ENCODE measurements at regions not wholly inside any gene's neighbourhood (a gene's known extent, or its start where the extent isn't known, plus 50 kb on each side); places are given as distances from the start of the nearest gene placed in this dataset.
A peak's percentile ranks its signal among the peaks of the same experiment; 100 is the strongest.

DNA sequence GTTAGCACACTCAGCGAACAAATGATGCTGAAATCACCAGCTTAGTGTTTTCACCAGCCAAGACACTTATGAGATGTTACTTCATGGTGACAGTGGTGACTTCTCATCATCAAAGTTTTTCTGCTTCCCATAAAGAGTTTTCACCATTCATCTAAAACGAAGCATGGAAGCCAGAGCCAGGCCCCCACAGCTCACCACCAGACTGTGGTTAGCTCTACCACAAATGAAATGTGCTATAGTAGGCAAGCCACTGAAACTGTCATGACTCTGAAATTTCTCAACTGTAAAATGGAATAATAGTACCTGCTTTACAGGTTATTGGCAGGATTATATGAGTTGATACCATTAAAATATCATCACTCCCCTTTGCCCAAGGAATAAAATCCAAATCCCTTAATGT, 56.4 kb upstream of the HHIP start:
- TF ChIP-seq, protein P1, sequence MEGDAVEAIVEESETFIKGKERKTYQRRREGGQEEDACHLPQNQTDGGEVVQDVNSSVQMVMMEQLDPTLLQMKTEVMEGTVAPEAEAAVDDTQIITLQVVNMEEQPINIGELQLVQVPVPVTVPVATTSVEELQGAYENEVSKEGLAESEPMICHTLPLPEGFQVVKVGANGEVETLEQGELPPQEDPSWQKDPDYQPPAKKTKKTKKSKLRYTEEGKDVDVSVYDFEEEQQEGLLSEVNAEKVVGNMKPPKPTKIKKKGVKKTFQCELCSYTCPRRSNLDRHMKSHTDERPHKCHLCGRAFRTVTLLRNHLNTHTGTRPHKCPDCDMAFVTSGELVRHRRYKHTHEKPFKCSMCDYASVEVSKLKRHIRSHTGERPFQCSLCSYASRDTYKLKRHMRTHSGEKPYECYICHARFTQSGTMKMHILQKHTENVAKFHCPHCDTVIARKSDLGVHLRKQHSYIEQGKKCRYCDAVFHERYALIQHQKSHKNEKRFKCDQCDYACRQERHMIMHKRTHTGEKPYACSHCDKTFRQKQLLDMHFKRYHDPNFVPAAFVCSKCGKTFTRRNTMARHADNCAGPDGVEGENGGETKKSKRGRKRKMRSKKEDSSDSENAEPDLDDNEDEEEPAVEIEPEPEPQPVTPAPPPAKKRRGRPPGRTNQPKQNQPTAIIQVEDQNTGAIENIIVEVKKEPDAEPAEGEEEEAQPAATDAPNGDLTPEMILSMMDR (IDR thresholded peaks at IDR 0.05; ENCODE audit: insufficient read depth, low read depth, low read length) = no peak
- DNase-seq (ENCODE audit: low read depth) = no peak

DNA sequence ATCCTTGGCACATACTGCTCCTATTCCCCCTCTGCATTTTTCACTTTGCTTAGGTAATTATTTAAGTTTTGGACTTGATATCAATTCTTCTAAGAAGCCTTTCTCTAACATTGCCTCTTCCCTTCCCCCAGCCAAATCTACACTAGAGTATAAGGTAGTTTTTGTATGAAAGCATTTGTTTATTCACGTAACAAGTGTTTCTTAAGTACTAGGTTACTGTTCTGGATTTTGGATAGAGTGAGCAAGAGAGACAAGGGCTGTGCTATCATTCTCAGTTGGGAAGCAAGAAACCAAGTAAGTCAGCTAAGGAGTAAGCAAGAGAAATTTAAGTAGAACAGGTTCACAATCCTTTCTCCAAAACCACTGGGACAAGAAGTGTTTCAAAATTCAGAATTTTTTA, 55.9 kb upstream of the HHIP start:
- no peak for DNase-seq (ENCODE audit: low read depth)
- TF ChIP-seq, protein P1 (IDR thresholded peaks at IDR 0.05; ENCODE audit: insufficient read depth, low read depth, low read length) = no peak

More for the DNA sequence above, 56.4 kb upstream of the HHIP start:
- H3K4me3 ChIP-seq (ENCODE audit: low read depth, low read length) = no peak overlapping the region

DNA sequence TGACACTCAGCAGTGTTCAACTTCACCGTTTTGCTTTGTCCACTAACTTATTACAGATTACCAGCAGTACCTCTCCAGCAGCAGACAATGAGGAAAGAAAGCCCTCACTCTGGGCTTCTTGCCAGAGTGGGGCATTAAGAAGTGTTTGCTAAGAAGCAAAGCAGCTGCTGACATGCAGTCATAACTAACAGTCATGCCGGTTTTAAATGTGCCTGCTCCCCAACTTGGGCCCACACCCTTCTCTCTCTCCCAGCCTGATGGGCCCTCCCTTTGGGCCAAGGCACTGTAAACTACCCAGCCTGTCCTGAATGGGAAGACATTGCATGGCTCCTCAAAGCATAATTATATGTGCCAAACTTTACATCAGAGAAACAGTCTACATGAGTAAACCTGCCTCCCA, 54.6 kb upstream of the HHIP start:
- H3K4me3 ChIP-seq (ENCODE audit: low read depth, low read length) = no peak overlapping the region
- DNase-seq (ENCODE audit: low read depth) = peak; percentile 88
- TF ChIP-seq, protein P1 (IDR thresholded peaks at IDR 0.05; ENCODE audit: insufficient read depth, low read depth, low read length) = no peak

More for the DNA sequence above, 55.9 kb upstream of the HHIP start:
- no peak overlapping the region for H3K4me3 ChIP-seq (ENCODE audit: low read depth, low read length)

DNA sequence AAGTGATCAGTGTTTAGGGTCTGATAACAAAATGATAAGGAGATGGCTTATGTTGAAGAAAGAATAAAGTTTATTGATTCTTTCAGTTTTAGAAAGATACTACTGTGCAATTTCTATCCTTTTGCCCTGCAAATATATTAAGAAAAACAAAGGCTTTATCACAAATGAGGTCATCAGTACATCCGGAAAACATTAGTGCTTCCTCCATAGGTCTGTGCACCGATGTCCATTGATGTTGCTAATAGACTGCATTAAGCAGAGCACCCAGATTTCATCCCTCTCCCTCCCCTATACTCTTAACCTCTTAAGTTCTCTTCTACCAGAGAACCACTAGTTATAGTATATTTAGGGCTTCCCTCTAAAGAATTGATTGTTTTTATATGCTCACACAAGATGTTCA, 53.7 kb upstream of the HHIP start:
- TF ChIP-seq, protein P1 (IDR thresholded peaks at IDR 0.05; ENCODE audit: insufficient read depth, low read depth, low read length) = no peak
- DNase-seq (ENCODE audit: low read depth) = no peak
- no peak overlapping the region for H3K4me3 ChIP-seq (ENCODE audit: low read depth, low read length)

DNA sequence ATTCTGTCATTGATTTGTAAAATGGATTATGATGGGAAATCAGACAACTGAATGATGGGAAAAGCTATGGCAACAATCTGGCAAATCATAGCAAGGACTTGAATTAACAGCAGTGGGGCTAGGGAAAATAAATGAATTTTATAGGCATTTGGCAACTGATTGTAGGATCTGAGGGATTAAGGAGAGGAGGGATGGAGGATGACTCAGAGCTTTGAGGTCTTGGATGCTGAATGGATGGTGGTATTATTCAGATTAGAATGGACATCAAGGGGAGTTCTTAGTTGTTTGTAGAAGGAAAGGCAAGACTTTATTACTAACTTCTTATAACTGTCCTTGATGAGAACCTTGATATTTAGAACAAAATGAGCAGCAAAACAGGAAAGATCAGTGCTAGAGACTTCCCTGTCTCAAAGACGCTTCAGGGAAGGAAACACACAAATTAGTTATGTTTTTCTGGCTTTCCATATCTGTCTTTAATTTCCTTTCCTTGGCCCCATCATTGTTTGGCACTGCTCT, 51.4 kb upstream of the HHIP start:
- peak; percentile 57 for DNase-seq (ENCODE audit: low read depth)
- TF ChIP-seq, protein P1 (IDR thresholded peaks at IDR 0.05; ENCODE audit: insufficient read depth, low read depth, low read length) = no peak

DNA sequence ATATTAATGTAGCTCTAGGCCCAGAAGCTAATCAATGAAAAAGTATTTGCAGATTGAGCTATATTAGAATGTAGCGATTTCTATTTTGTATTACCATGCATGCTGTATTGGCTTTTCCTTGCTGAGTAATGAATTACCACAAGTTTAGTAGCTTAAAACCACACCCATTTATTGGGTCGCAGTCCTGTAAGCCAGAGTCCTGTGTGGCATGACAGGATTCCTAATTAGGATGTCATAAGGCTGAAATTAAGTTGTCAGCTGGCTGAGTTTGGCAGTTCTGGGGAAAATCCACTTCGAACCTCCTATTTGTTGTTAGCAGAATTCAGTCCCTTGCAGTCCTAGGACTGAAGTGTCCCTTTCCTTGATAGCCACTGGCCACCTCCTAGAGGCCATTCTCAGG, 50.3 kb upstream of the HHIP start:
- no peak for DNase-seq (ENCODE audit: low read depth)
- H3K4me3 ChIP-seq (ENCODE audit: low read depth, low read length) = no peak overlapping the region
- TF ChIP-seq, protein P1 (IDR thresholded peaks at IDR 0.05; ENCODE audit: insufficient read depth, low read depth, low read length) = no peak

More for the DNA sequence above, 51.4 kb upstream of the HHIP start:
- H3K4me3 ChIP-seq (ENCODE audit: low read depth, low read length) = no peak overlapping the region
